Testis (tissue), 2 donors: ENCODE measurements at regions not wholly inside any gene's neighbourhood (a gene's known extent, or its start where the extent isn't known, plus 50 kb on each side); places are given as distances from the start of the nearest gene placed in this dataset.
"Not testable (repeated sequence)": the region's sequence is repeated elsewhere in the genome, so short reads cannot be mapped to it uniquely, and the experiment has no call there.

Source experiments
- DNase-seq: peaks from one replicate; pipeline ENCODE4 v3.0.0-alpha.2; 2019
- H3K27ac ChIP-seq, 2 donors: fragments of 200-600 bp; sonication (generic); one replicate each; pipeline ENCODE4 v1.5.1; 2019
- H3K27me3 ChIP-seq: fragments of 200-600 bp; sonication (generic); one replicate; pipeline ENCODE4 v1.5.1; 2019
- H3K36me3 ChIP-seq: fragments of 200-600 bp; sonication (generic); one replicate; pipeline ENCODE4 v1.5.1; 2017; ENCODE audit warnings: low read depth; ENCODE audit errors: missing control alignments
- H3K4me1 ChIP-seq: fragments of 200-600 bp; sonication (generic); one replicate; pipeline ENCODE4 v1.5.1; 2019
- H3K4me3 ChIP-seq, 2 donors: fragments of 200-600 bp; sonication (generic); one replicate each; pipeline ENCODE4 v1.5.1; 2017 to 2019
- H3K9me3 ChIP-seq: fragments of 200-600 bp; sonication (generic); one replicate; pipeline ENCODE4 v1.5.1; 2017
- POLR2A ChIP-seq: fragments of 450-650 bp; IDR thresholded peaks from one replicate; pipeline ENCODE4 v1.6.1; 2017; ENCODE audit warnings: antibody characterized with exemption, mild to moderate bottlenecking, moderate library complexity
- WGBS, 2 donors: methylation state at CpG; one replicate each; pipeline ENCODE4 v1.1.5; 2018; 5-methylcytosine and 5-hydroxymethylcytosine counted together
- intact Hi-C: fragments of 100-400 bp; cut with DNase I; formaldehyde crosslinking; loops from one replicate; pipeline ENCODE4 v1.15.1; 2023; ENCODE audit warnings: low total_unique reads
- TF ChIP-seq, protein P1 (sequence below), 3 experiments: fragments of 450-650 bp in 2 of 3; fragments of 200-600 bp in 1 of 3; sonication (generic) in 1 of 3; IDR thresholded peaks; one replicate each; pipeline ENCODE4 v1.5.1; 2016 to 2019; ENCODE audit warnings: antibody characterized with exemption in 3 of 3, mild to moderate bottlenecking in 2 of 3, moderate library complexity in 1 of 3

GRCh38 chr4:66160606-66161005, 490.3 kb upstream of the EPHA5 start:
- intact Hi-C loops: no loop called here

GRCh38 chr4:66157594-66157993, 487.3 kb upstream of the EPHA5 start:
- no peak overlapping the region for H3K4me3 ChIP-seq
- intact Hi-C loops: no loop called here

More at GRCh38 chr4:66160606-66161005, 490.3 kb upstream of the EPHA5 start:
- H3K9me3 ChIP-seq: no peaks in the 10 kb centered on the region
- H3K4me3 ChIP-seq: peak overlapping the region in 1 of 2 donors; percentile 9
- no peak overlapping the region for H3K27ac ChIP-seq
- H3K27me3 ChIP-seq: no peaks in the 10 kb centered on the region
- H3K4me1 ChIP-seq: no peaks in the 10 kb centered on the region
- TF ChIP-seq, protein P1, sequence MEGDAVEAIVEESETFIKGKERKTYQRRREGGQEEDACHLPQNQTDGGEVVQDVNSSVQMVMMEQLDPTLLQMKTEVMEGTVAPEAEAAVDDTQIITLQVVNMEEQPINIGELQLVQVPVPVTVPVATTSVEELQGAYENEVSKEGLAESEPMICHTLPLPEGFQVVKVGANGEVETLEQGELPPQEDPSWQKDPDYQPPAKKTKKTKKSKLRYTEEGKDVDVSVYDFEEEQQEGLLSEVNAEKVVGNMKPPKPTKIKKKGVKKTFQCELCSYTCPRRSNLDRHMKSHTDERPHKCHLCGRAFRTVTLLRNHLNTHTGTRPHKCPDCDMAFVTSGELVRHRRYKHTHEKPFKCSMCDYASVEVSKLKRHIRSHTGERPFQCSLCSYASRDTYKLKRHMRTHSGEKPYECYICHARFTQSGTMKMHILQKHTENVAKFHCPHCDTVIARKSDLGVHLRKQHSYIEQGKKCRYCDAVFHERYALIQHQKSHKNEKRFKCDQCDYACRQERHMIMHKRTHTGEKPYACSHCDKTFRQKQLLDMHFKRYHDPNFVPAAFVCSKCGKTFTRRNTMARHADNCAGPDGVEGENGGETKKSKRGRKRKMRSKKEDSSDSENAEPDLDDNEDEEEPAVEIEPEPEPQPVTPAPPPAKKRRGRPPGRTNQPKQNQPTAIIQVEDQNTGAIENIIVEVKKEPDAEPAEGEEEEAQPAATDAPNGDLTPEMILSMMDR (IDR thresholded peaks at IDR 0.05): no peak
- no peak for TF ChIP-seq POLR2A
- no peak for DNase-seq
- WGBS, 2 donors: 59 to 87% methylated on average over 1 of the region's 1 CpG
- no peaks in the 10 kb centered on the region for H3K36me3 ChIP-seq

DNA sequence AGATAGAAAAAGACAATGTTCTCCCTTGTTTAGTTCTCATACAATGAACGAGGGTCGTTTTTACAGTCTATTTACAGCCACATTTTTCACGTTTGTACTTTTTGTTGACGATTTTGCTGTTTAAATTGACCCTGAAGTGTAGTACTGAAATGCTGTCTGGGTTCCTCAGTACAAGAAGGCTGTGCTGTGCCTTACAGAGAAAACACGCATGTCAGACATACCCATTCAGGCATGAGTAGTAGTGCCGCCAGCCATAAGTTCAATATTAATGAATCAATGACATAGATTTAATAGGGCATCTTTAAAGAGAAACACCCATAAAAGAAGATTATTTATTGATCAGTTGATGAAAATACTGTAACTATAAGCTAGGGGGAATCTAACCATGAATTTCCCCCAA, 459.8 kb upstream of the EPHA5 start:
- no peak for DNase-seq
- WGBS, 2 donors: 67 to 77% methylated on average over 6 of the region's 6 CpGs
- Histone ChIP-seq H3K27me3 (no peaks in the 10 kb centered on the region), H3K27ac (no peak overlapping the region), H3K36me3 (no peaks in the 10 kb centered on the region), H3K4me1 (no peaks in the 10 kb centered on the region), H3K4me3 (no peak overlapping the region), H3K9me3 (no peaks in the 10 kb centered on the region)
- TF ChIP-seq, protein P1 (IDR thresholded peaks at IDR 0.05): no peak
- TF ChIP-seq POLR2A: no peak
- intact Hi-C loops: no loop called here

More at GRCh38 chr4:66157594-66157993, 487.3 kb upstream of the EPHA5 start:
- Histone ChIP-seq H3K9me3 (no peaks in the 10 kb centered on the region), H3K27ac (no peak overlapping the region), H3K36me3 (no peaks in the 10 kb centered on the region), H3K27me3 (no peaks in the 10 kb centered on the region), H3K4me1 (no peaks in the 10 kb centered on the region)
- TF ChIP-seq, protein P1 (IDR thresholded peaks at IDR 0.05): no peak
- TF ChIP-seq POLR2A: no peak
- DNase-seq: no peak

DNA sequence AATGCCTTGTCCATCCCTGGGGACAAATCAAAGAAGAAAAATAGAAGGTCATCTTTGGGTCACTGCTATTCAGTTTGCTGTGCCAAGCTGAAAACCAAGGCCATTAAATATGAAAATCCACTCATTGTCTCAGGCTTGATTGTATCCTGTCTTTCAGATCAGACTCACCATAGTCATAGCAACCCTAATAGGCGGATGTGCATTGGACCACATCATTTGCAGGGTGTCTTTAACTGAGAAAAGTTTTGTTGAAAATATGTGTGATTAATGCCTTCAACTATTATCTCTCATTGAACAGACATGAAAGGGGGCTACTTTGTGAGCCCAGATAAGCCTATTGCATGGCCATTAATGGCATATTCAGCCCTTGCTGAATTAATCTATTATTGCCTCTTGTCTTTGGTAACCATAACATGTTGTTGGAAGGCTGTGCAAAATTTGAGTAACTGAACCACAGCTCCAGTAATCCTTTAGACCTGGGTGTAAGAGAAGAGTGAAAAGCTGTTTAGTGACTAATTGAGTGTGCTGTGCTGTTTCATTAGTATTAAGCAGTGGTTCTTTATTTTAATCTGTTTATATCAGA, 453.6 kb upstream of the EPHA5 start:
- Histone ChIP-seq H3K9me3 (no peaks in the 10 kb centered on the region), H3K4me1 (no peaks in the 10 kb centered on the region), H3K27me3 (no peaks in the 10 kb centered on the region), H3K36me3 (no peaks in the 10 kb centered on the region), H3K4me3 (no peak overlapping the region), H3K27ac (no peak overlapping the region)
- WGBS, 2 donors: 81 to 85% methylated on average over 1 of the region's 1 CpG
- TF ChIP-seq POLR2A: no peak
- TF ChIP-seq, protein P1 (IDR thresholded peaks at IDR 0.05): no peak
- intact Hi-C loops: no loop called here
- no peak for DNase-seq

GRCh38 chr4:66123190-66123589, 452.9 kb upstream of the EPHA5 start:
- DNase-seq: no peak
- TF ChIP-seq POLR2A: no peak
- TF ChIP-seq, protein P1 (IDR thresholded peaks at IDR 0.05): no peak
- Histone ChIP-seq H3K27me3 (no peaks in the 10 kb centered on the region), H3K4me3 (no peak overlapping the region), H3K27ac (no peak overlapping the region), H3K9me3 (no peaks in the 10 kb centered on the region), H3K4me1 (no peaks in the 10 kb centered on the region), H3K36me3 (no peaks in the 10 kb centered on the region)
- intact Hi-C loops: no loop called here

DNA sequence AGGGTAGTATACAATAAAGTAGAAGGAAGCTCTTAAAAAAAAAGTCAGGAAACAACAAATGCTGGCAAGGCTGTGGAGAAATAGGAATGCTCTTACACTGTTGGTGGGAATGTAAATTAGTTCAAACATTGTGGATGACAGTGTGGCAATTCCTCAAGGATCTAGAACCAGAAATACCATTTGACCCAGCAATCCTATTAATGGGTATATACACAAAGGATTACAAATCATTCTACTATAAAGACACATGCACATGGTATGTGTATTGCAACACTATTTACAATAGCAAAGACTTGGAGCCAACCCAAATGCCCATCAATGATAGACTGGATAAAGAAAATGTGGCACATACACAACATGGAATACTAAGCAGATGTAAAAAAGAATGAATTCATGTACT, 444.9 kb upstream of the EPHA5 start:
- H3K27ac ChIP-seq, H3K27me3 ChIP-seq, H3K9me3 ChIP-seq, H3K36me3 ChIP-seq, intact Hi-C loops, H3K4me3 ChIP-seq, DNase-seq, H3K4me1 ChIP-seq: not testable (repeated sequence)
